GM12865 (cell line): ENCODE measurements at regions not wholly inside any gene's neighbourhood (a gene's known extent, or its start where the extent isn't known, plus 50 kb on each side); places are given as distances from the start of the nearest gene placed in this dataset.

Source experiments
- DNase-seq: peaks from one replicate; pipeline ENCODE4 v3.0.0; 2010; ENCODE audit warnings: low read depth
- H3K4me3 ChIP-seq: 2 replicates; pipeline ENCODE4 v1.5.1; 2011; ENCODE audit warnings: mild to moderate bottlenecking, low read depth, low read length, control low read depth
- TF ChIP-seq, protein P1 (sequence below): IDR thresholded peaks from 2 replicates; pipeline ENCODE4 v1.5.1; 2011; ENCODE audit warnings: low read length, control low read depth, low read depth, inconsistent platforms; ENCODE audit not compliant: insufficient read depth; ENCODE audit errors: missing control alignments

DNA sequence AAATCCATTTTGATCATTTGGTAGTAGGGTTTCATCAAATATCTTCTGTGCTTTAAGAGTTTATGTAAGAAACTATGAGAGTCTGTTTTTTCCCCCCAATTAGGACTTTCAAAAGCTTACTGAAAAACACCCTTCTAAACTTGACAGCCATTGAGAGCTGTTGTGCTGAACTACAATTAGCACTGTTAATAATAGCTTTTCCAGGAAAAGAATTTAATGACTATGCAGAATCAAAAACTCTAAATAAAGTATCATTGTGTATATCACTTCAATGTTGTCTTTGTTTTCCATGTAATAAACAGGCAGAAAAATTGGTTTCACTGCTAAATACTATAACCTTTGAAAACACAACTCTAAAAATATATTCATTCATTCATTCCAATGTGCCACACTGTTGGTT, 121.4 kb upstream of the PDE5A start:
- no peak overlapping the region for H3K4me3 ChIP-seq
- no peak for DNase-seq
- TF ChIP-seq, protein P1, sequence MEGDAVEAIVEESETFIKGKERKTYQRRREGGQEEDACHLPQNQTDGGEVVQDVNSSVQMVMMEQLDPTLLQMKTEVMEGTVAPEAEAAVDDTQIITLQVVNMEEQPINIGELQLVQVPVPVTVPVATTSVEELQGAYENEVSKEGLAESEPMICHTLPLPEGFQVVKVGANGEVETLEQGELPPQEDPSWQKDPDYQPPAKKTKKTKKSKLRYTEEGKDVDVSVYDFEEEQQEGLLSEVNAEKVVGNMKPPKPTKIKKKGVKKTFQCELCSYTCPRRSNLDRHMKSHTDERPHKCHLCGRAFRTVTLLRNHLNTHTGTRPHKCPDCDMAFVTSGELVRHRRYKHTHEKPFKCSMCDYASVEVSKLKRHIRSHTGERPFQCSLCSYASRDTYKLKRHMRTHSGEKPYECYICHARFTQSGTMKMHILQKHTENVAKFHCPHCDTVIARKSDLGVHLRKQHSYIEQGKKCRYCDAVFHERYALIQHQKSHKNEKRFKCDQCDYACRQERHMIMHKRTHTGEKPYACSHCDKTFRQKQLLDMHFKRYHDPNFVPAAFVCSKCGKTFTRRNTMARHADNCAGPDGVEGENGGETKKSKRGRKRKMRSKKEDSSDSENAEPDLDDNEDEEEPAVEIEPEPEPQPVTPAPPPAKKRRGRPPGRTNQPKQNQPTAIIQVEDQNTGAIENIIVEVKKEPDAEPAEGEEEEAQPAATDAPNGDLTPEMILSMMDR, result no peak

DNA sequence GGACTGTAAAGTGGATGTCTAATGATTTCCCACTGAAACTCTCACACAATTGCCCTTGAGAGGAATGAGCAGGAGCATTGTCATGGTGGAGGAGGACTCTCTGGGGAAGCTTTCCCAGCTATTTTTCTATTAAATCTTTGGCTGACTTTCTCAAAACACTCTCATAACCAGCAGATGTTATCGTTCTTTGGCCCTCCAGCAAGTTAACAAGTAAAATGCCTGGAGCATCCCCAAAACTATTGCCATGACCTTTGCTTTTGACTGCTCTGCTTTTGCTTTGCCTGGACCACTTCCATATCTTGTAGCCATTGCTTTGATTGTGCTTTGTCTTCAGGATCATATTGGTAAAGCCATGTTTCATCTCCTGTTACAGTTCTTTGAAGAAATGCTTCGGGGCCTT, 120.2 kb upstream of the PDE5A start:
- no peak for DNase-seq
- no peak overlapping the region for H3K4me3 ChIP-seq
- TF ChIP-seq, protein P1, result no peak

DNA sequence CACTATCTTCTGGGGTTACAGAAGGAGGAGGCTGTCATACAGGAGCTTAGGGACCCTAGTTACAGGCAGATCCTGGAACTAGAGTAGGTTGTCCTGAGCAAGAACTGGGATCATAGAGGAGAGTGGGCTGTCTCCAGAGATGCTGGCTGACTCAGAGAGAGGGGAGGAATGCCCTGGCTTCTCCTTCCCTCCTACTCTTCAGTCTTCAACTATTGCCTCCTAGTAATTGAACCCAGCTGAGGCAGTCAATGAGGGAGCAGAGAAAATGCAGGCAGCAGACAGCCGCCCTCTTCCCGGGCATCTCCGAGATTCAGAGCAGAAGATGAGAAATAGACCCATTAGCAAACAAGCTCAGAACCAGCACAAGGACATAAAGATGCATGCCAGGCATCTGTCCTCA, 118.3 kb upstream of the PDE5A start:
- DNase-seq, result no peak
- H3K4me3 ChIP-seq, result no peak overlapping the region
- TF ChIP-seq, protein P1, result no peak

DNA sequence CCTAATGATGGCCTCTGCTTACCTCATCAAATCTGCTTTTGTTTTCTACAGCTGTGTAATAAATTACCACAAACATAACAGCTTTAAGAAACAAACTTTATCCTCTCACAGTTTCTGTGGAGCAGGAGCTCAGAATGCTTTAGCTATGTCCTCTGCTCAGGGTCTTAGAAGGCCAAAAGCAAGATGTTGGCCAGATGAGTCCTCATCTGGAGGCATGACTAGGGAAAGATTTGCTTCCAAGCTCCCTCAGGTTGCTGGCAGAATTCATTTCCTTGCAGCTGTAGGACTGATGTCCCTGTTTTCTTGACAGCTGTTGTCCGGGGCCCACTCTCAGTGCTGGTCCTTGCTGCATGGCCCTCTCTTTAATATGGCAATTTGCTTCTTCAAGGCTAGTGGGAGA, 116.7 kb upstream of the PDE5A start:
- DNase-seq, result no peak
- TF ChIP-seq, protein P1, result no peak
- H3K4me3 ChIP-seq, result no peak overlapping the region

DNA sequence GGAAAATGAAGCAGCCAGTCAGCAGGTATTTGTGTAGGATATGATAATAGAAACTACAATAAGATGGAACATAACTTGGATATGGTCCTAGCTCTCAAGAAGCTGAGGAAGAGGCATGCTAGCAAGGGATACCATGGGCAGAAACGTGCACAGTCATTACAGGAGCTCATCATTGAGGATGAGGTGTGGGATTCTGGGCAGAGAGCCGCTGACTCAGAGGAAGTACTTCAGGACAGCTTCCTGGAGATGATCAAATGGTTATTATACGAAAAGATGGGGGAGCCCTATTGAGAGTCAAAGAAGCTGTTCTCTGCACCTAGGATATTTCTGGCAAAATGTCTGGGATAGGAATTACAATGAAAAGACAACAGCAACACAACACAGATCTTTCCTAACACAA, 116.0 kb upstream of the PDE5A start:
- TF ChIP-seq, protein P1, result no peak
- no peak for DNase-seq
- no peak overlapping the region for H3K4me3 ChIP-seq

DNA sequence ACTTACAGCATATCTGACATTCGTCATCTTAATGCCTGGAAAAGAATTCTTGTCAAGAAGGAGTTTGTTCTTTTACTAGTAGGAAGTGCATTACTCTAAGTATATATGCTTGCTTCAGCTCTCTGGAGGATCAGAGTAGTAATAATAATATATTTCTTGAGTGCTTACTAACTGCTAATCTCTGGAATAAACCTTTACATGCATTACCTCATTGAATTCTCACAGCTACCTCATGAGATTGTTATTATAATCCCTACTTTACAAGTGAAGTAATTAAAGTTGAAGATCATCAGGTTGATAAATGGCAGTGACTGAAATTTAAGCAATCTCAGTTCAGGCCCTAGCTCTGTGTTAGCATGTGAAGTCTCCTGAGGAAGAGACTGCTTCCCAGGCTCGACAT, 115.0 kb upstream of the PDE5A start:
- TF ChIP-seq, protein P1, result no peak
- DNase-seq, result no peak

DNA sequence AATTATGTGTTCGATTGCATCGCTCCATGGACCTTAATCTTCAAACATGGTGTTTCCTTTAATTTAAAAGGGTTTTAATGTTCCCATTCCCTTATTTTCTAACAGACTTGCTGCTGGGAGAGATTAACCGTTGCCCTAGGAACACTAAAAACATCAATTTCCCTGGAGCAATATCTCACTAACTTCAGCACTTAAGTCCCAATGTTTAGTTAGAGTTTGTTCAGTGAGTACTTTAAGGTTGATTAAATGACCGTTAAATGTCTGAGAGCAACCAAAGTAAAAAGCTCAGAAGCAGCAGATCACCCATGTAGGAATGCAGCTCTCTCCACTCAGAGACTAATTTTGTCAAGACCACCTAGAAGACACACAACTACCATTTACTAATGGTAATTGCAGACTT, 111.2 kb upstream of the PDE5A start:
- TF ChIP-seq, protein P1, result no peak
- DNase-seq, result no peak
- H3K4me3 ChIP-seq, result no peak overlapping the region

More for the DNA sequence above, 115.0 kb upstream of the PDE5A start:
- H3K4me3 ChIP-seq, result no peak overlapping the region
